ENCODE measurements at regions not wholly inside any gene's neighbourhood (a gene's known extent, or its start where the extent isn't known, plus 50 kb on each side); places are given as distances from the start of the nearest gene placed in this dataset.

DNA sequence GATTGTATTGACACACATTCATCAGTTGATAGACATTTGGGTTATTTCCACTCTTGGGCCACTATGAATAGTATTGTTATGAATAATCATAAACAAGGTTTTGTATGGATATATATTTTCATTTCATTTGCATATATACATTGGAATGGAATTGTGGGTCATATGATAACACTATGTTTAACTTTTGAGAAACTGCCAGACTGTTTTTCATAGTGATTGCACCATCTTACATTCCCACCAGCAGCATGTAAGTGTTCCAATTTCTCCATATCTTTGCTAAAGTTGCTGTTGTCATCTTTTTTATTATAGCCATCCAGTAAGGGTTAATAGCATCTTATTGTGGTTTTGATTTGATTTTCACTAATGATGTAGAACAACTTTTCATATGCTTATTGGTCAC lies 198.5 kb upstream of the PPFIA2 start:
- no peaks in the 10 kb centered on the region for H3K36me3 ChIP-seq (ENCODE audit: control insufficient read depth, insufficient read depth, low read length)
- DNase-seq (ENCODE audit: low read depth), result peak; percentile 47
- no peaks in the 10 kb centered on the region for H3K27me3 ChIP-seq (ENCODE audit: control insufficient read depth, insufficient read depth, low read length)
- TF ChIP-seq, protein P1, sequence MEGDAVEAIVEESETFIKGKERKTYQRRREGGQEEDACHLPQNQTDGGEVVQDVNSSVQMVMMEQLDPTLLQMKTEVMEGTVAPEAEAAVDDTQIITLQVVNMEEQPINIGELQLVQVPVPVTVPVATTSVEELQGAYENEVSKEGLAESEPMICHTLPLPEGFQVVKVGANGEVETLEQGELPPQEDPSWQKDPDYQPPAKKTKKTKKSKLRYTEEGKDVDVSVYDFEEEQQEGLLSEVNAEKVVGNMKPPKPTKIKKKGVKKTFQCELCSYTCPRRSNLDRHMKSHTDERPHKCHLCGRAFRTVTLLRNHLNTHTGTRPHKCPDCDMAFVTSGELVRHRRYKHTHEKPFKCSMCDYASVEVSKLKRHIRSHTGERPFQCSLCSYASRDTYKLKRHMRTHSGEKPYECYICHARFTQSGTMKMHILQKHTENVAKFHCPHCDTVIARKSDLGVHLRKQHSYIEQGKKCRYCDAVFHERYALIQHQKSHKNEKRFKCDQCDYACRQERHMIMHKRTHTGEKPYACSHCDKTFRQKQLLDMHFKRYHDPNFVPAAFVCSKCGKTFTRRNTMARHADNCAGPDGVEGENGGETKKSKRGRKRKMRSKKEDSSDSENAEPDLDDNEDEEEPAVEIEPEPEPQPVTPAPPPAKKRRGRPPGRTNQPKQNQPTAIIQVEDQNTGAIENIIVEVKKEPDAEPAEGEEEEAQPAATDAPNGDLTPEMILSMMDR (IDR thresholded peaks at IDR 0.05; ENCODE audit: insufficient read depth, low read length, severe bottlenecking), result no peak
- no peak overlapping the region for H3K4me3 ChIP-seq (ENCODE audit: low read depth, low read length)
- no peak for FAIRE-seq

DNA sequence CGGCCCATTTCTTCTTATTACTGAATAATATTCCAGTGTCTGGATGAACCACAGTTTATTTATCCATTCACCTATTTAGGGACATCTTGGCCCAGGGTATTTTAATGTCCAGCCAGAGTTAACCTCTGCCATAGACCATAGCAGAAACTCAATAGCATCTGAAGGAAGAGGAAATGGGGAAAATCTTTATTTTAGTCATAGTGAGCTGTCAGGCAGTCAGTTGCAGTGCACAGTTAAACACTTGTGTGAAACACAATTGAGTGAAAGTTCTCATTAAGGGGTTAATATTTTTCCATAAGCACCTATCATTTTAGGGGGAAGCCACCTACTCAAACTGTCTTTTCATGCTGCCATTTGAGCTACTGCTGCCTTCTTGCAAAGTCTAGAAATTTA lies 197.3 kb upstream of the PPFIA2 start:
- Histone ChIP-seq H3K4me3 (ENCODE audit: low read depth, low read length) (no peak overlapping the region), H3K36me3 (ENCODE audit: control insufficient read depth, insufficient read depth, low read length) (no peaks in the 10 kb centered on the region), H3K27me3 (ENCODE audit: control insufficient read depth, insufficient read depth, low read length) (no peaks in the 10 kb centered on the region)
- no peak for DNase-seq (ENCODE audit: low read depth)
- no peak for FAIRE-seq
- TF ChIP-seq, protein P1 (IDR thresholded peaks at IDR 0.05; ENCODE audit: insufficient read depth, low read length, severe bottlenecking), result no peak

DNA sequence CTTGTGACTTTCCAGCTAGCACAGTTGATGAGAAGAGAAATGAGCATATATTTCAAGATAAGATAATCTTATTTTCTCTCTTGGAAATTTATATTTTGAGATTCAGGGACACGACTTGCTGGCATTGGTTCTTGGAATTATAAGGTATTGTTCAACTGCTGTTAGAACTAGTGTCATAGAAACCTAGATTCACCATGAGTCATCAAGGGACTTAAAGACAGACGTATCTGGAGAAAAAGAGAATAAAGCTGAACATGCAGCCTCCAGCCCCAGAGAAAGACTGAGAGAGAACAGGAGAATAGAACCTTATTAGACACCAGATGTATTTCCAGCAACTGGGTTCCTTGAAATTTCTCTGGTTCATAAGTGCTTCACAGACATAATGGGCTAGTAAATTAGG lies 194.4 kb upstream of the PPFIA2 start:
- H3K36me3 ChIP-seq (ENCODE audit: control insufficient read depth, insufficient read depth, low read length), result no peaks in the 10 kb centered on the region
- TF ChIP-seq, protein P1 (IDR thresholded peaks at IDR 0.05; ENCODE audit: insufficient read depth, low read length, severe bottlenecking), result no peak
- H3K27me3 ChIP-seq (ENCODE audit: control insufficient read depth, insufficient read depth, low read length), result no peaks in the 10 kb centered on the region
- H3K4me3 ChIP-seq (ENCODE audit: low read depth, low read length), result no peak overlapping the region
- peak; percentile 69 for DNase-seq (ENCODE audit: low read depth)
- FAIRE-seq, result no peak

DNA sequence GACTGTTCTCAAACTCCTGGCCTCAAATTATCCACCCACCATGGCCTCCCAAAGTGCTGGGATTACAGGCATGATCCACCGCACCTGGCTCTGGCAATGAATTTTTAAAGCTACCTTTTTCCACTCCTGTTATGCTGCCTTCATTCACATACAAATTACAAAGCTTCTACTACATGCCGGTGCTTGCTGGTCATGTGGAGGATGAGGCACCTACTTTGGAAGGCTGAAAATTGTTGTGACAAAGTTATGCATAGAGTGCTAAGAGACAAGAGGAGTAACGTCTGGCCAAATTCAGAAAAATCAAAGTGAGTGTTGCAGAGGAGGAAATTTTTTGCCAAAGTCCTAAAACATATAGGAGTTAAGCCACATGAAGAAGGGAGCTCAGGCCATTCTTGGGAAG lies 191.7 kb upstream of the PPFIA2 start:
- H3K36me3 ChIP-seq (ENCODE audit: control insufficient read depth, insufficient read depth, low read length), result no peaks in the 10 kb centered on the region
- TF ChIP-seq, protein P1 (IDR thresholded peaks at IDR 0.05; ENCODE audit: insufficient read depth, low read length, severe bottlenecking), result no peak
- H3K27me3 ChIP-seq (ENCODE audit: control insufficient read depth, insufficient read depth, low read length), result no peaks in the 10 kb centered on the region
- DNase-seq (ENCODE audit: low read depth) (peak; percentile 41), FAIRE-seq (no peak)
- H3K4me3 ChIP-seq (ENCODE audit: low read depth, low read length), result no peak overlapping the region

DNA sequence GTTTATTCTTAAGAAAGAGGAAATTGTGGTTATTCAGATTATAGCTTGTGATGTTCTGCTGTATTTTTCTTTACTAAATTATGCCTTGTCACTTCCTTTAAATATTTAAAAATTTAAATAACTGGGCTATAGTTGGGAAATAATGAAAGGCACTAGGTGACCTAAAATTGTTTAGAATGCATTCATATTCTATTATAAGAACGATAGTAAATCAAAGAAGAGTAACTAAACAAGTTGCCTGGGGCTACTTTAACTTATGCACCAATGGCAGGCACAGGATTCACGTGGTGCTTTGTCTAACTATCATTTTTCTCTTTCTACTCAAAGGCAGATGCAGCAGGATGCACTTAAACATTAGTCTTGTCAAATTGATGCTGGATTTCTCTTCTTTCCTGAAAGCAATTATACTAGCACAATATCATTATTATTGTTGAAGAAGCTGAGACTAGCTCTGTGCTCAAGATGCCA lies 190.7 kb upstream of the PPFIA2 start:
- DNase-seq (ENCODE audit: low read depth) (no peak), FAIRE-seq (no peak)
- Histone ChIP-seq H3K36me3 (ENCODE audit: control insufficient read depth, insufficient read depth, low read length) (no peaks in the 10 kb centered on the region), H3K27me3 (ENCODE audit: control insufficient read depth, insufficient read depth, low read length) (no peaks in the 10 kb centered on the region), H3K4me3 (ENCODE audit: low read depth, low read length) (no peak overlapping the region)
- TF ChIP-seq, protein P1 (IDR thresholded peaks at IDR 0.05; ENCODE audit: insufficient read depth, low read length, severe bottlenecking), result no peak

DNA sequence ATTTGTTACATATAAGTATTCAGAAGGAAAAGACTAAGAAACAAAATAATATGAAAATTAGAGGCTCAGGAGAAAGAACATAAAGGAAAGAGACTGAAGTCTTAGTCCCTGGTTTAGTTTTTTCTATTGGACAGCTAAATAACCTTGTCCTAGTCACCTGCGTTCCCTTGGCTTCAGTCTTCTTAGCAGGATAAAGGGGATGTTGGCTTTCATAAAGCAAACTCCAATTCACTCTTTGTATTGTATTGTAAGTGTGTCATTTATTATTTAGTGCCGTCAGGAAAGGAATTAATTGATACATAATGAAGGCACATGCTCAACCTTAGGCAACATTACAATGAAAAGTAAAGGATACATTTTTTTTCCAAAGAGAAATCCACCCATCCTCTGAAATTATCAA lies 190.3 kb upstream of the PPFIA2 start:
- H3K36me3 ChIP-seq (ENCODE audit: control insufficient read depth, insufficient read depth, low read length), result no peaks in the 10 kb centered on the region
- H3K27me3 ChIP-seq (ENCODE audit: control insufficient read depth, insufficient read depth, low read length), result no peaks in the 10 kb centered on the region
- TF ChIP-seq, protein P1 (IDR thresholded peaks at IDR 0.05; ENCODE audit: insufficient read depth, low read length, severe bottlenecking), result no peak
- DNase-seq (ENCODE audit: low read depth) (no peak), FAIRE-seq (no peak)
- no peak overlapping the region for H3K4me3 ChIP-seq (ENCODE audit: low read depth, low read length)
